Right forelimb (tissue), 1 donor: ENCODE measurements at regions not wholly inside any gene's neighbourhood (a gene's known extent, or its start where the extent isn't known, plus 50 kb on each side); places are given as distances from the start of the nearest gene placed in this dataset.
A peak's percentile ranks its signal among the peaks of the same experiment; 100 is the strongest.
"Not testable (repeated sequence)": the region's sequence is repeated elsewhere in the genome, so short reads cannot be mapped to it uniquely, and the experiment has no call there.

ENCODE experiments used
- DNase-seq: peaks from one replicate; pipeline ENCODE4 v3.0.0-alpha.2; 2018

DNA sequence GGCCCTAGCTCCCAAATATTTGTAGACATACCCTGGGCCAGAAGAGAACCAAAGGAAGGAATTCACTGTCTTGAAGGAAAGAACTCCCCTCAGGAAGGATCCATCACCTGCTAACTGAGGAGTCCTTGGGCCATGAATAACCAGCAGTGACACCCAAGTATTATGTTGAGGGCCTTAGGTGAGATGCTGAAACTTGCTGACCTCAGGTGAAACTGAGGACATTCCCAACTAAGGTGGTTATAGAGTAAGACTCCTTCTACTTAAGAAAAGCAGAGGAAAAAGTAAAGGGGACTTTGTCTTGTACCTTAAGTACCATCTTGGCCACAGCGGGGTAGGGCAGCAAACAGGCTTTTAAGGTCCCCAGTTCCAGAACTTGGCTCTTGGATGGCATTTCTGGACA lies 491.7 kb downstream of the C6orf118 start:
- DNase-seq = no peak

DNA sequence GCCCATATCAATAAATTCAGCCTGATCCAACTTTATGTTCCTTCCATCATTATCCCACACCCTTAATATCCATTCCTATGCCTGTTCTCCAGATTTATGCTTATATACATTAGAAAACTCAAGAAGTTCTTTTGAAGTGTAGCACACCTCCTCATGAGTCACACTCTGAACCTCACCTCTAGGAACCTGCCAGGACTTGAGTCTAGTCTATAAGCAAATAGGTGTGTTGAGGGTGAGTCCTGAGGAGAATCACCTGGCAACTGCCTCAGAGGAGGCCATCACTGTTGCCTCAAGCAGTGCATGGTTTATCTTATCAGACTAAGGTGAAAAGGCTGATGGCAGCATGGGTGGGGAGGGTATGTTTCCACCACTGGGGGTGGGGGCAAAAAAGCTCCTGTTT lies 496.7 kb downstream of the C6orf118 start:
- no peak for DNase-seq

DNA sequence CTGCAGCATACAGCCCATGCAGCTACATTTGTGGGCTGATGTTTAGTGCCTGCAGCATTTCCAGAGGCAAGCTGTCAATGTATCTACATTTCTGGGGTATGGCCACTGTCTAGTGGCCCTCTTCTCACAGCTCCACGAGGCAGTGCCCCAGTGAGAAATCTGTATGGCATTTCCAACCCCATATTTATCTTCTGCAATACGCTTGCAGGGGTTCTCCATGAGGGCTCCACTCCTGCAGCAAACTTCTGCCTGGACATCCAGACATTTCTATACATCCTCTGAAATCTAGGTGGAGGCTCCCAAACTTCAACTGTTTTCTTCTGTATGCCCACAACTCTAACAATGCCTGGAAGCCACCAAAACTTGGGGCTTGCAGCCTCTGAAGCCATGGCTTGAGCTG lies 502.3 kb downstream of the C6orf118 start:
- DNase-seq = no peak

DNA sequence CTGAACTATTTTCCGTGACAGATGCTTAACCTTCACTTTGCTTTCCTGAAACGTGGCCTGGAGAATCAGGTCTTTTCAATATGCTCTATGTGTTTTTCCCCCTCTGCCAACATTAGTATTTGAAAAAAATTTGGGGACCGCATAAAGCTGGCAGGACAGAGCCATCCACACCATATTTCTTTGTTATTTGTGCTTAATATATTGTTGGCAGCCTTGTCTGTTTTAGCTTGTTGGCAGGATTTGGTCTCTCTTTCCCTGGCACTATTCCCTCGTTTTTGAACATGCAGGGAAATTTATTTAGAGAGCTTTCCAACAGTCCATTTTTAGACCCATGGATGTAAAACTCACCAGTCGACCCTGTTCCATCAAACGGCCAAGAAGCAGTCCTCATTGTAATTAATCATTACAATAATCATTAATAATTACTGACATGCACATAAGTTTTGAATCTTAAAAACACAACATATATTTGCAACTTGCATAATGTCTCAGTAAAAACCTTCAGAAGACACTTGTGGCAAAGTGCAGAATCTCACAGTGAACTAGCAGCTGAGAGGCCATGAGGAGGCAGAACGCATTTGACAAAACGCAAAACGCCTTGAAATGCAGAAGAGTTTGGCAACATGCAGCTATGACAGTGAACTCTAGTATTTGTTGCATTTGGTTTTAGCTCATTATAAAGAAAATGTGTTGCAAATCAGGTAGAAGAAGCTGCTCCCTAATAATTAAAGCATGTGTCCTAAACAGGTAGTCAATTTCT lies 514.2 kb downstream of the C6orf118 start:
- no peak for DNase-seq

DNA sequence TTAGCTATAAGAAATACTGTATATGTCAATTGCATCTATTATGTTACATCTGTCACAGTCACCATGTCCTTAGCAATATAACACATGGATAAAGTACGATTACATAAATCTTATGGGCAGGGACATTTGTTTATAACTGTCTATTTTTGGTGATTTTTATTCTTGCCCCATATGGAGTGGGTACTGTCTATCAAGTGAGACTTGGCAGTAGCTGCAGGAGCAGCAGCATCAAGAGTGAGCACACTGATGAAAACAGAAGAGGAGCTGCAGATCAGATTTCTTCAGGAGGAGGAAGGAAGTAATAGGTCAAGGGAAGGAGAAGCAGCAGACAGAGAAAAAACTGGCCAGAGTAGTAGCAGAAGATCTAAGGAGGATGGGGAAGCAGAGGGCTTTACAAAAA lies 516.7 kb downstream of the C6orf118 start:
- DNase-seq = no peak

DNA sequence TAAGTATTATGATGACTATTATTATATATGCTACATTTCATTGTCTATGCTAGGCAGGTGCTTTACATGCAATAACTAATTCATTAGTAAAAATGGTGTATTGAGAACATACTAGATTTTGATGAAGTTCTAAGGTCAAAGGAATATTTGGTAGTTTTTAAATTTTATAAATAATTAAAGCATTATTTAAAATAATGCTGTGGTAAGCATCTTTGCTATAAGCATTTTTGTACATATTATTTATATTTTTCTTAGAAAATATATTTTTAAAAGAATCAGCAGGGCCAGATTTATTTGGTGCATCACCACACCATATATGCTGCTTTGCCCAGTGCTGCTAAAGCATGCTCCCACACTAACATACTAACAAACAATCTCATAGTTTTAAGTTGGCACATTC lies 517.9 kb downstream of the C6orf118 start:
- DNase-seq = no peak

DNA sequence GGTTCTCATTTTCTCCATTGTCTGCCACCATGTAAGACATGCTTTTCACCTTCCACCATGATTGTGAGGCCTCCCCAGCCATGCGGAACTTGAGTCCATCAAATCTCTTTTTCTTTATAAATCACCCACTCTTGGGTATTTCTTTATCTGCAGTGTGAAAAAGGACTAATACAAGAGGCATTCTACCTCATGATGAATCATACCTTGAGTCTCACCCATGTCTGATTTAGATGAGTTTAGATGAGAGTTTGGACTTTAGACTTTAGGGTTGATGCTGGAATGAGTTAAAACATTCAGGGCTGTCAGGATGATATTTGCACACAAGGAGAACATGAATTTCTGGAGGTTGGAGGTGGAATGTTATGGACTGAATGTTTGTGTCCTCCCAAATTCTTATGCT lies 545.6 kb downstream of the C6orf118 start:
- no peak for DNase-seq

DNA sequence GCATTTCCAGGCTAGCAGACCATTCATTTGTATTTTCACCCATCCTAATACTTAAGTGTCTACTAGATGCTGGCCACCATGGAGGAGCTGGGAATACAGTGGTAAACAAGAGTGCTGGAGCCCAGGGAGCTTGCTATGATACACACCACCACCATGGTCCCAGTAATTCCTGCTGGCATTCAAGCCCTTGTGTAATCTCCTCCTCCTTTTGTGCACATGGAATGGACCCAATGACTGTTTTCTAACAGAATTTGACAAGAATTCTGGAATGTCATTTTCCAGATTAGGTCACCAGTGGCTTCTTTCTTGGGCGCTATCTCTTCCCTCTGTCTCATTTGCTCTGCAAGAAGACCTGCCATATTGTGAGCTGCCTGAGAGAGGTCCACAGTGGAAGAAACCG lies 552.0 kb downstream of the C6orf118 start:
- no peak for DNase-seq

DNA sequence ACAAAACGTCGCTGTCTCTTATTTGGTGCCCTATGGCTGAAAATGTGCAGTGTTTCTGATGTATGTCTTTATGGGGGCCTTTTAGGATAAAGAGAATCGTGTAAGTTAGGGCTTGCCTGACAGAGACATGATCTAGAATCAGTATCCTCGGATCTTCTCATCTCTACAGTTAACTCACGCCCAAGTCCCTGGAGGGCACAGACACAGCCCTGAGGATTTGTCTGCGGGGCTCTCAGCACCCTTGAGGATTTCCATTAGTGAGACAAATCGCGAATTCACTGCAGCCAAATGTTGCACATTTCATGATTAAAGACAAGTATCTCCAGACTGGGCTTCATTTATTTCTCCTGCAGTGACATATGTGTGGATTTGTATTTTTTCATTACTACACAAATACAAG lies 552.7 kb downstream of the C6orf118 start:
- DNase-seq = no peak

DNA sequence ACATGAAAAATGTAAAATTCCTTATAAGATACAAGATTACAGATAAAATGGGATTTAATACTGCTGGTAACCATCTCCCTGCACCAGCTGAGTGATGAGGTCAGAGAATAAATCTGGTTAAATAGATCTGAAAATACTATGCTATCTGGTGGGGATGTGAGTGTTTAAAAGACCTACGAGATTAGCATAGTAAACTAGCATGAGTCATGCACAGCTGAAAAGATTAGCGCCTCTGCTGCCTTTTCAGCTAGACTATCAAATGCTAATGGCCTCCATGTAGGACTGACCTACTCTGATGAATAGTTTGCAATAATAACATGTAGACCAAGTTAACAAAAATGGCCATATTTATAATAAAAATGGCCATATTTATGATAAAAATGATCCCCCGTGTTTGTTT lies 553.3 kb downstream of the C6orf118 start:
- no peak for DNase-seq

DNA sequence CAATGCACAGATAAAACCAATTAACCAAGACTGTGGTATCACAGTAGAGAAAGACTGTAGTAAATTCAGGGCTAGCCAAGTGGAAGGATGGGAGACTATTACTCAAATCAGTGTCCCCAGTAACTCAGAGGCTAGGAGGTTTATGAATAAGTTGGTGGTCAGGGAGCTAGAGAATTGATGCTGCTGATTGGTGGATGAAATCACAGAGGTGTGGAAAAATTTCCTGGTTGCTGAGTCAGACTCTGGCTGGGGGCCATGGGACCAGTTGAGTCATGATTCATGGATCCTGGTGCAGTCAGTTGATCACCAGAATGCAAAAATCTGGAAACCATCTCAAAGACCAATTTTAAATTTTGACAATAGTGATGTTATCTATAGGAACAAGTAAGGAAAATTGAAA lies 555.9 kb downstream of the C6orf118 start:
- DNase-seq = no peak

DNA sequence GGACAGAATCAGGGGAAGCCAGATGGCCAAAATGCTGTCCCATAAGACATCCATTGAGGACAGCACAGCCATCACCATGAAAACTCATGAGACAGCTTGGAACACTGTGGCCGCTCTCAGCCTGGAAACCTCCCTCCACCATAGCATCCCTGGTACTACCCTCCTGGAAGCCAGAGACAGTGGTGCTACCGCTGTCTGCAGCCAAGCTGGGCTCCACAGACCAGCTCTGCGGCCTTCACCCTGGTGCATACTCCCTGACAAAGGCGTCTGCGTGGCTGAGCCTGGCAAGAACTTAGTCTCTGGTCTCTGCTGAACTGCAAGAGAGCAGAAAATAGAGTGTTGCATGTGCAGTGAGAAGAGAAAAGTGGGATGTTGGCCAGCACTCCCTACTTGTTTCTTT lies 558.0 kb downstream of the C6orf118 start:
- no peak for DNase-seq

DNA sequence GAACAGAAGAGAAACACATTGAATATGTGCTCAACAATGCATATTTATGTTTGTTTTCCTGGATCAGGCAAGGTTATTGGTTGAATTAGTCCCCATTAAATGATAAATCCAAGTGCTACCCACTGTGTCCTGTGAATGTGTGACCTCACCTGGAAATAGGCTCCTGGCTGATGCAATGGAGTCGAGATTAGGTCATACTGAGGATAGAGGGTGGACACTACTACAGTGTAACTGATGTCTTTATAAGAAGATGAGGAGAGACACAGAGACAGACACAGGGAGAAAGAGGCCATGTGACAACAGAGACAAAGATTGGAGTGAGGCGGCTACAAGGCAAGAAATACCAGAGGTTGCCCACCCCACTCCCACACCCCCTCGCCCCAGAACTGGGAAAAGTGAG lies 559.3 kb downstream of the C6orf118 start:
- DNase-seq = no peak

DNA sequence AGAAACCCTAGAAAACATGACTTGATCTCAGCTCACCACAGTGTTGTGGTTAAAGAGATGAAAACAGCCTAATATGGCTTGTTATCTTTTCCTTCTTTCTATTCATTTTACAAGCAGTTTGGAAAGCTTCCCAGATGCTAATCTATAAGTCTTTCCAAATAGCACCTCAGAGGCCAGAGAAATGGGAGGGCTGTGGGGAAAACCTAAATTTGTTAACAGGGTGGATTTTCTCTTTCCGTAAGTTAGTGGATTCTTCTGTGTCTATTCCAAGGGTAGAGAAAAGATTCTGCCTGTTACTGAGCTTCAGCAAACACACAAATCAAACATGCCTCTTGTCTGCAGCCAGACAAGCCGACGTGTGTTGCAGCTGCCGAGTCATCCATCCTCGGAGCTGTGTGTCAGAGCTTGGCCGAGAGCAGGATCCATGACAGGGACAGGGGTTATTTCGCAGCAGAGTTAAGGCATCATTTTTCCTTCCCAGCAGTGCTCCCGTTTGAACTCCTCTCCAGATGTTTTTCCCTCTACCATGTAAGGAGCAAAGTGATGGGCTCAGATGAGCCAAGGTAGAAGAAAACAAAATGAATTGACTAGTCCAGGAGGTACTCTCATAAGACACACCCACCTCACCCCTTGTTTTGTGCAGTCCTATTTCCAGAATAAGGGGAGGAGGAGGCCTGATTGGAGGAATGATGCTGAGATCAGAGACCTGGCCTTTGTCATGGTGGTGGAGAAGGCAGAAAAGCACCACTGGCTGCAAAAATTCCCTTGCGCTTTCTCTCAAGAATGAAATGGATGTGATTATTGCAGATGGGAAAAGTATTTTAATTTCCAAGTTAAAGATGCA lies 560.0 kb downstream of the C6orf118 start:
- DNase-seq = peak; percentile 47

DNA sequence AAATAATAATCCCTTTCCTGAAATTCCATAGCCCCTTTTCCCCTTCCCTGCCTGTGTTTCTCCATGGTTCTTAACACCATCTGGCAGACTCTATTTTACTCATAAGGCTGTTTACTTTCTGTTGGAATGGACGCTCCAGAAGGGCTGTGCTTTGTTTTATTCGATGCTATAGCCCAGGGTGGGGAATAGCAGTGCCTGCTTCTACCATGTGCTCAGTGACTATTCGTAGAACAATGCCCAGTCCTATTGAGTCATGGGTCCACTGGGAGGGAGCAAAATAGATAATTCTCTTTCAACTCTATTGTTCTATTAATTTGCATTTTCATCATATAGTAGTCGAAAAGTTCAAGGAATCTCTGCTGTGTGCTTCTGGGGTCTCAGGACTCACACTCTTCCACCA lies 565.1 kb downstream of the C6orf118 start:
- no peak for DNase-seq

DNA sequence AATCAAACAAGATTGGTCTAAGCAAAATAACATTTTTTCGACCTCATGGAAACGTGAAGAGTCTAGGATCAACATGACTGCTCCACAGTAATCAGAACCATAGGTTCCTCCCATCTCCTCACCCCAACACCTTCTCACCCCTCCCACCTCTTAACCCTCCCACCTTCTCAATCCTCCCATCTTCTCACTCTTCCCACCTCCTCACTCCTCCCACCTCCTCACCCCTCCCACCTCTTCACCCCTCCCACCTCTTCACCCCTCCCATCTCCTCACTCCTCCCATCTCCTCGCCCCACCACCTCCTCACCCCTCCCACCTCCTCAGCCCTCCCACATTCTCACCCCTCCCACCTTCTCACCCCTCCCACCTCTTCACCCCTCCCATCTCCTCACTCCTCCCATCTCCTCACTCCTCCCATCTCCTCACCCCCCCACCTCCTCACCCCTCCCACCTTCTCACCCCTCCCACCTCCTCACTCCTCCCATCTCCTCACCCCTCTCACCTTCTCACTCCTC lies 567.4 kb downstream of the C6orf118 start:
- DNase-seq = no peak

DNA sequence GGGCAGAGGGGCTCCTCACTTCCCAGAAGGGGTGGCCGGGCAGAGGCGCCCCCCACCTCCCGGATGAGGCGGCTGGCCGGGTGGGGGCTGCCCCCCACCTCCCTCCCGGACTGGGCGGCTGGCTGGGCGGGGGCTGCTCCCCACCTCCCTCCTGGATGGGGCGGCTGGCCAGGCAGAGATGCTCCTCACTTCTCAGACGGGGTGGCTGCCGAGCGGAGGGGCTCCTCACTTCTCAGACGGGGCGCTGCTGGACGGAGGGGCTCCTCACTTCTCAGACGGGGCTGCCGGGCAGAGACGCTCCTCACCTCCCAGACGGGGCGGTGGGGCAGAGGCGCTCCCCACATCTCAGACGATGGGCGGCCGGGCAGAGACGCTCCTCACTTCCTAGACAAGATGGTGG lies 573.3 kb downstream of the C6orf118 start:
- not testable (repeated sequence) for DNase-seq

DNA sequence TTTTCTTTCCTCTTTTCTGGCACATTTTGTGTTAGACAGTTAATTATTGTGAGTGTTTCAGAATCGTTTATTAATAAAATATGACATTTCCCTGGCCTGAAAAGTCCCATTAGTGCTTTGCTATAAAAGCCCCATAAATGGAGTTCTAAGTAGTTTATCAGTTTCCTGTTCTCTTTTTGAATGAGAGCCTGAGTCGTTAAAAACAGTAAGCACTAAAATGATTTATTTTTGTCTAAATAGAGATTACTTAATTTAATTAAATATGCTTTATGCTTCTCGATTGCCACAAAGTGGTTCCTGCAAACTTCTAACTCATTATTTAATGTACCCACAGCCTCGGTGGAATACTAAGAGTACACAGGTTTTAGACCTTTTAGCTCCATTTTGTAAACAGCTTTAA lies 577.9 kb downstream of the C6orf118 start:
- no peak for DNase-seq

DNA sequence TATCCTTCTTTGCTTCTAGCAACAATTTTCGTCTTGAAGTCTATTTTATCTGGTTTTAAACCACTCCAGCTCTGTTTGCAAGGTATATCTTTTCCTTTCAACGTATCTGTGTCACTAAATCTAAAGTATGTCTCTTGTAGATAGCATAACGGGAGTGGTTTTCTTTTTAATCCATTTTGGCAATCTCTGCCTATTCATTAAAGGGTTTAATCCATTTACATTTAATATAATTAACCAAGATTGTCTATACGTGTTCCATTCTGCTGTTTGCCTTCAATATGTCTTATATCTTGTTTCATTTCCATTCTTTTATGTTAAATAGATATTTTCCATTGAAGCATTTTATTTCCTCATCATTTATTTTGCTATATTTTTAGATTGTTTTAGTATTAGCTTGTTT lies 587.9 kb downstream of the C6orf118 start:
- DNase-seq = no peak

DNA sequence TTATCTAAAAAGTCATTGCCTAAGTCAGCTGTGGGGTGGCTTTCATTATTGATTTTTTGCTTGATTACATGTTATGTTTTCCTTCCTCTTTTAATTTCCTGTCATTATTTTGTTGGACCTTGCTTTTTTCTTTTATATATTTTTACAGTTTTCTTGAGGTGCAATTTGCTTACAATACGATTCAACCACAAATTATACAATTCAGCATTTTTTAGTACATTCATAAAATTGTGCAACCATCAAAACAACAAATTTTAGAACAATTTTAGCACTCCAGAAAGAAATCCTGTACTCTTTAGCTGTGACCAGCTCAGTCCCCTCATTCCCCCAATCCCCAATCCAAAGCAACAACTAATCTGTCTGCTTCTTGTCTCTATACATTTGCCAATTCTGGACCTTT lies 608.9 kb downstream of the C6orf118 start:
- no peak for DNase-seq

DNA sequence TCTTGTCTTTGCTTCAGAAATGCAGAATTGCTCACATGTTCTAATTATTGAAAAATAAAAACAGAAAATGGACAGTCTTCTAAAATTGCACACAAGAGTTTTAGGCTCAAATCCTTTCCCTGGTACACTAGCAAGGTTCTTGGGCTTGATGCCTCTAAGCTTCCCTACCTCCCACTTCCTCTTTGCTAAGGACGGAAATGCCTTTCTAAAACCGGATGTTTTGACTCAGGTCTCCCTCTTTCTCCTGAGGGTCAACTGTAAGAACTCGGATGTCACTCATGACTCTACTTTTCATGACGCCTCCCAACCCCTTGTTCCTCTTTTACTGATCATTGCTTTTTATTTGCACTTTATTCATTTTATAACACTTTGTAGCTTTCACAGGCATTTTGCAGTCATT lies 613.5 kb downstream of the C6orf118 start:
- DNase-seq = no peak

DNA sequence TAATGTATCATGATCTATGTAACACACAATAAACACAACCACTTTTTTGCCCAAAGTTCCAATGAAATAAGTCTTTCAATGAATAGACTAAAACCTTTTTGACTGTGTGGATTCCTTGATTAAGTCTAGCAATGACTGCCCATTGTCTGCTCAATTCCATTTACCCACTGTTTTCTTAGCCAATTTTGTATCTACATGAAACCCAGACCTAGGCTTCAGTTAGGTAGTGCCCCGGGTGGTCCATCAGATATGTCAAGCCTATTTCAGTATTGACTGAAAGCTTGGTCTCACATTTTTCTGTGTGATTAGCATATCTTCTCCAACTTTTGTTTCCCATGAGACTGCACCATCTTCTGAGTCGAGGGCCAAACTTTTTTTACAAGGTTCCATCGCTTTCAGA lies 615.0 kb downstream of the C6orf118 start:
- DNase-seq = no peak

DNA sequence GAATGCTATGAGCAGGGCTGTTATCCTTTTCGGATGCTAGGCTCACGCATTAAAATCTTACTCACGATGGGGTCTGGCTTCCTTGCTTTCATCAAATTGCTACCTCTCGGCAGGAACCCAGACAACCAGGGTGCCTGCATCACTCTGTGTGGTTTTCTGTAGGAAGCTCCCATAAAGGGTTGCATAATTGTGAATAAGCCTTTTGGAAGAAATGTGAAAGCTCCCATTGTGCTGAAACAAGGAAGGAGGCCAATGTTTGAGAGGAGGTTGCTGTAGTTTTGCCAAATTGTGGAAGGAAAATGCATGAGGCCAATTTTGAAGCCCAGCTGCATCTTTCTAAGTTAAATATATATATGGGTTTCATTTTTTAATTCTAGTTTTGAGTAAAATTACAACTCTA lies 615.5 kb downstream of the C6orf118 start:
- no peak for DNase-seq

DNA sequence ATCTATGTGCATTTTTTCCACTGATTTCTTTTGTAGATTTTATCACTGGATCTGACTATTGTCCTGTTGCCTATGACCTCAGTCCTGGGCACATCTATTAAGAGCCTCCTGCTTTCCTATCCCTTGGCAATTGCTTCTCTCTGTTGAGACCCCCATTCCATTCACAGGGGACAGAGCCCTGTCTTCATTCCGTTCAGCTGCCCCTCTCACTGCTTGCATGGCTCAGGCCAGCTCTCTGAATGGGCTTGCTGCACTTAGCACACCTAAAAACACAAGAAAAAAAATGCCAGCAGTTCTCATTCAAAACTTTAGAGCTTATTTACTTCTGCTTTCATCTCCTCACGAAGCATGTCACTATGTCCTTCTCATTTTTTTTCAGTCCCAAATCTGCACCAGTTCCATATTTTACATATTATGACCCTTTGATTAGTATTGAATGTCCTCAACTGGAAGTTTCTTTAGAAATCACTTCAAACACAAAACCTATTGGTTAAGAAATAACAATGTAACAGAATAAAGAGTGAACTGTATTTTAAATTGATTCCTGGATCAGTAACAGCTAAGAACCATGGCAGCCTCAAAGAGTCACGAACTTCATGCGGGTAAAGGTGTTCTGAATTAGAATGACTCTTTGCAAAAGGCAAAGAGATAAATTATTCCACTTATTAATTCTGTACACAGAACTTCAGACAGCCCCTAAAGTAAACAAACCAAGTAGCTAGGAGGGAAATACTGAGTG lies 616.5 kb downstream of the C6orf118 start:
- no peak for DNase-seq
